NCI-H2171 (cell line): ENCODE measurements at regions not wholly inside any gene's neighbourhood (a gene's known extent, or its start where the extent isn't known, plus 50 kb on each side); places are given as distances from the start of the nearest gene placed in this dataset.

ENCODE experiments used
- DNase-seq: peaks from one replicate; lab custom pipeline; 2025; lab: John Stamatoyannopoulos, UW

GRCh38 chr11:119810478-119811232 lies 81.7 kb upstream of the NECTIN1 start:
- no peak for DNase-seq

- DNase-seq, result no peak
Measured at GRCh38 chr11:119809346-119809745, 80.3 kb upstream of the NECTIN1 start.

GRCh38 chr11:119808407-119809185 lies 79.6 kb upstream of the NECTIN1 start:
- DNase-seq, result no peak

GRCh38 chr11:119807841-119808240 lies 78.8 kb upstream of the NECTIN1 start:
- DNase-seq, result no peak

GRCh38 chr11:119807402-119807801 lies 78.4 kb upstream of the NECTIN1 start:
- no peak for DNase-seq

GRCh38 chr11:119806064-119806915 lies 77.3 kb upstream of the NECTIN1 start:
- no peak for DNase-seq

- no peak for DNase-seq
Measured at GRCh38 chr11:119805663-119806062, 76.7 kb upstream of the NECTIN1 start.

- DNase-seq, result no peak
Measured at GRCh38 chr11:119804698-119805097, 75.7 kb upstream of the NECTIN1 start.

GRCh38 chr11:119803726-119804294 lies 74.8 kb upstream of the NECTIN1 start:
- DNase-seq, result no peak

GRCh38 chr11:119803139-119803538 lies 74.1 kb upstream of the NECTIN1 start:
- no peak for DNase-seq

GRCh38 chr11:119802670-119803069 lies 73.7 kb upstream of the NECTIN1 start:
- no peak for DNase-seq

- DNase-seq, result no peak
Measured at GRCh38 chr11:119800619-119801018, 71.6 kb upstream of the NECTIN1 start.

- DNase-seq, result no peak
Measured at GRCh38 chr11:119800171-119800570, 71.2 kb upstream of the NECTIN1 start.

- no peak for DNase-seq
Measured at GRCh38 chr11:119798656-119799055, 69.7 kb upstream of the NECTIN1 start.

- no peak for DNase-seq
Measured at GRCh38 chr11:119797736-119798135, 68.7 kb upstream of the NECTIN1 start.

- DNase-seq, result no peak
Measured at GRCh38 chr11:119797123-119797611, 68.2 kb upstream of the NECTIN1 start.

- DNase-seq, result no peak
Measured at GRCh38 chr11:119796363-119797060, 67.5 kb upstream of the NECTIN1 start.

- DNase-seq, result no peak
Measured at GRCh38 chr11:119795690-119796089, 66.7 kb upstream of the NECTIN1 start.

- DNase-seq, result no peak
Measured at GRCh38 chr11:119795231-119795630, 66.2 kb upstream of the NECTIN1 start.

- no peak for DNase-seq
Measured at GRCh38 chr11:119794756-119795155, 65.8 kb upstream of the NECTIN1 start.

GRCh38 chr11:119794141-119794665 lies 65.2 kb upstream of the NECTIN1 start:
- no peak for DNase-seq
